Suprapubic skin (tissue), 3 donors: ENCODE measurements at regions not wholly inside any gene's neighbourhood (a gene's known extent, or its start where the extent isn't known, plus 50 kb on each side); places are given as distances from the start of the nearest gene placed in this dataset.

Experiments used
- CTCF ChIP-seq, 2 donors: fragments of 200-600 bp in 1 of 2; fragments of 450-650 bp in 1 of 2; sonication (generic) in 1 of 2; IDR thresholded peaks; one replicate each; pipeline ENCODE4 v1.5.1; 2016 to 2019; ENCODE audit warnings: antibody characterized with exemption in 2 of 2, mild to moderate bottlenecking in 1 of 2, moderate library complexity in 1 of 2
- POLR2A ChIP-seq, 2 donors: fragments of 450-650 bp; IDR thresholded peaks; one replicate each; pipeline ENCODE4 v1.6.1; 2017; ENCODE audit warnings: antibody characterized with exemption in 2 of 2, mild to moderate bottlenecking in 2 of 2, moderate library complexity in 2 of 2

- TF ChIP-seq CTCF (IDR thresholded peaks at IDR 0.05) (no peak), POLR2A (IDR thresholded peaks at IDR 0.05) (no peak)
These were observed 105.2 kb downstream of the SLITRK6 start for GRCh38 chr13:85693889-85694511.
